ENCODE measurements at regions not wholly inside any gene's neighbourhood (a gene's known extent, or its start where the extent isn't known, plus 50 kb on each side); places are given as distances from the start of the nearest gene placed in this dataset.
A peak's percentile ranks its signal among the peaks of the same experiment; 100 is the strongest.

DNA sequence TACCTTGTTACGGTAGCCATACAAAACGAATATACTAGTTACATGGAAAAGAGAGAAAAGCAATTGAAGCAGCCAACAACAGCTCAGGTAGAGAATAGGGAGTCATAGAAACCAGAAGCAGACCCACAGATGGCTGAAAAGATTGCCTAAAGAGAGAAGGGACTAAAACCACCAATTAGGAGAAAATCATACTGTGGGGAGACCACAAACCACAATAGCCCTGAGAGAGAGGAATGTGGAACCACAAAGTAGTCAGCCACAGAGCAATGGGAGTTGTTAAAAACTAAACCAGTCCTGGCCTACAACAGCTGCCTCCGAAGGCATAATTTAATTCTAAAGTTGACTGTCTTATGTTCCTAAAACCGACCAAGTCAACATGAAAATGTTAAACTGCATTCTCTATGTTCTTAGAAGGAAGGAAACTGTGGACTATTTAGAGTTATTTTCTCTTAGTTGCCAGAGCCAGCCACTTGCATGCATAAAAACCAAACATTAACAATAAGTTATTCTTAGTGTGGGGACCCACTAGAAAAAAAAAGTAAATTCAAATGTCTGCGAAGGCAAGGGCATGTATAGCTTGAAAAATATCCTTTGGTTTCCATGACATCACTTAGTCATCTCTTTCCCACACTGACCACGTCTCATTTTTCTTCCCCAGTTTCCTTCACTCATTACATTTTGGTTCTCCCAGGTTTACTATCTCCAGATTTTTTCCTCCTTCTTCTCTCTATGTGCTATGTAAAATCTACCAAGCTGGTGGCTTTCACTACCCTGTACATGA, 398.1 kb downstream of the NOVA1 start:
- no peak for DNase-seq

DNA sequence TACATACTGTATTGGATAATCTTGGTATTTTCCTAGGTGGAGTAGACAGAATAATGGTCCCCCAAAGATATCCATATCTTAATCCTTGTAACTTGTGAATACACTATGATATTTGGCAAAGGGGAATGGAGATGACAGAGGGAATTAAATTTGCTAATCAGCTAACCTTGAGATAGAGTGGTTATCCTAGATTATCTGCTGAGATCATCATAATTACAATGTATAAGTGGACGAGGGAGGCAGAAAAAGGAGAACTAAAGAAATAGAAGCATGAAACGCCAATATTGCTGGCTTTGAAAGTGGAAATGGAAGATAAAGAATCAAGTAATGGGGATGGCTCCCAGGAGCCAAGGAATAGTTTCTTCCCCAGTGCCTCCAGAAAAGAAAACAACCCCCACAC, 398.7 kb downstream of the NOVA1 start:
- no peak for DNase-seq

DNA sequence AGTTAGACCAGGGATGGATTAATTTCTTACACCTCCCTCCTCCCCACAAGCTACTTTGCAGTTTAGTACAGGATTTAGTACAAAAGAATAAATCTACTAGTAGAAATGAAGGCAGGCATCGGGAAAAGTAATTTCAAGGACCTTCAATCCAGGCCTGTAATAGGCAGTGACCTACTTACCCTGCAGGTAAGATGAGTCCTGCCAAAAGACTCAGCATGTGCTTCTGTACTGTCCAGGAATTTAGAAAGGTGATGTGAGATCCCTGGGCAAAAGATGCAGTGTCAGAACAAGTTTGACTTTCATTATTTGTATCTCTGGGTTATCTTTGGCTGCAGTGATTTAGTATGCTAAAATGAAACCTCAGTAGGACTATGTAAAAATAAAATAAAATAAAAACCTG, 403.0 kb downstream of the NOVA1 start:
- no peak for DNase-seq

DNA sequence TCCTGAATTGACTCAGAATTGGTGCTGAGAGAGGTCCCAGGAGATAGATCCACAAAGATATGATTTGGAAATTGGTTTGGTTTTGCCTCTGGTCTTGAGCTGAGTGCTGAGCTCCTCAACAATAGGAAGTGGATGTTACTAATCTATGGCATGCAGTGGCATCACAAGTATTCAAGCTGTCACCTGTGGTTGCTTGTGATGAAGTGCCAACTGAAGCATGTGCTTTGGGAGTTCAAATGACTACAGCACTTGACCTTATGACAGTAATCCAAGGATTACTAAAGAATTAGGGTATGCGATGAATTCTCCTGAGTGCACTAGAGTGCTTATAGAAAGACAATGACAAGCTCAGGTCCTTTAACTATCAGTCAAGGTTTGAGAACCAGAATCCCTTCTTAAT, 406.2 kb downstream of the NOVA1 start:
- no peak for DNase-seq

GRCh38 chr14:26191123-26191522, 406.7 kb downstream of the NOVA1 start:
- no peak for DNase-seq

DNA sequence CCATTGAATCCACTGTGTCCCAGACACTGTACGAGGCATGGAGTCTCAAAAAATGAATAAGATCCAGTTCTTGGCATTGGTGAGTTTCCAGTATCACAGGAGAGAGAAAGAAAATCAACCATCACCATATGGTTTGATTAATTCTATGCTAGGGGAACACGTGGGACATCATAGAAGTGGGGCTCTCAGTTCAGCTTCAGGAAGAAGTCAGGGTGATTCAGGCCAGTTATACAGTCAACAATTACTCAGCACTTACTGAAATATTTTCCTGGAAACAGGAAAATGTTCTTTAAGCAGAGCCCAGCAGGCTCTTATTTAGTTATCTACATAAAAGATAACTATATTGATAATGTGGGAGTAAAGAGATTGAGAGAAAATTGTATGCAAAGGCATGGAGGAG, 407.2 kb downstream of the NOVA1 start:
- no peak for DNase-seq

DNA sequence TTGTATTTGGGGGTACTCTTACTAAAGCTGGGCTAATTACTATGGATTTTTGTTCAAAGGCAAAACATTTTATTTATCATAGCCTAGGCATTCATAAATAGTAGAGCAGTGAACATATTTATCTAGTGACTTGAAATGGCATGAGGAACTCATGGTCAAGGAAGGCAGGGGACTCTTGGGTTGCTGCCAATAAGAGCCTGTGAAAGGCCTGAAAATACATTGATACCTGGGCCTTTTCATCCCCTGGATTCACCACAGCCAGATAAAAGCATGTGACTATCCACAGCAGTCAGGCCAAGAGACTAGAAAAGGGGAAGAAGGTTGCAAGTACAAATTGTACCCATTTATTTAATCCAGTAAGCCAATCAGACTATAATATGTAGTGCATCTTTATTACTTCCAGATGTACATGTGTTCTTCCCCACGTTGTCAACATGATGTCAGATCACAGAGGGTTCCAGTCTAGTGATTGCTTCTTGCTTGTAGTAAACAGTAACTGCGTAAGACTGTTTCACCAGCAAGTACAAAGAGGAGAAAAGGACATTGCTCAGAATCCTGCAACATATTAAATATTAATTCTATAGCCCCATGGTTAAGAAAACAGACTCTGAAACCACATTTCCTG, 409.7 kb downstream of the NOVA1 start:
- DNase-seq = no peak

DNA sequence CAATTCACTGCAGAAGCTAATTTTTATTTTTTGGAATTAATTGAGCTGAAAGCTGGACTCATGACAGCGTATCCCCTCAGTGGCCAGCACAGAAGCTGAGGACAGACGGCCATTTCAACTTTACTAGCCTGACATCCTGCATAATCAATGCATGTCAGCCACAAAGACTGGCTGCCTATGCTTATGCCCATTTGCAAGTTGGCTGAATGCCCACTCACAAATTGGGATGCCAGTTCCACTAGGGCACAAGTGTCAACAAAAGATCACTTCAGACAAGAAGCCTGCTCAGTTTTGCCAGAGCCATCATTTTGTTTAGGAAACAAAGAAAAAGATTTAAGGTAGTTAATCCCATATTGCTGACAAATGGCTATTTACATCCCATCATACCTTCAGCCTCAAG, 417.6 kb downstream of the NOVA1 start:
- peak; percentile 35 for DNase-seq

DNA sequence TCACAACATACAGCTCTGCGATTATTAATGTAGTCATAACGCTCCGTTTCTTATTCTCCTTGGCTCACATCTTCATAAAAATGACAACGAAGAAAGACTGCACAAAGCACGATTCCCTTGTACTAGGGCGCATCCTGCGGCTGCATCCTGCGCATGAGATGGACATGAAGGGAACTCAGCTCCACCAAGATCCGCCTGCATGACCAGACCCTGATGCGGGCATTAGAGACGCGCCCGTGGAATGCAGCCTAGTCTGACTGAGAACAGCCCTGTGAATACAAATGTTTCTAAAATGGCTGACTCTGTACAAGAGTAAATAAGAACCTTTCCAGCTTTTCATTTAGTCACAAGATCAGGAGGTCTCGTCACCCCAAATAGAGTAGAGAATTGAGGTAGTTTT, 422.2 kb downstream of the NOVA1 start:
- peak; percentile 36 for DNase-seq

DNA sequence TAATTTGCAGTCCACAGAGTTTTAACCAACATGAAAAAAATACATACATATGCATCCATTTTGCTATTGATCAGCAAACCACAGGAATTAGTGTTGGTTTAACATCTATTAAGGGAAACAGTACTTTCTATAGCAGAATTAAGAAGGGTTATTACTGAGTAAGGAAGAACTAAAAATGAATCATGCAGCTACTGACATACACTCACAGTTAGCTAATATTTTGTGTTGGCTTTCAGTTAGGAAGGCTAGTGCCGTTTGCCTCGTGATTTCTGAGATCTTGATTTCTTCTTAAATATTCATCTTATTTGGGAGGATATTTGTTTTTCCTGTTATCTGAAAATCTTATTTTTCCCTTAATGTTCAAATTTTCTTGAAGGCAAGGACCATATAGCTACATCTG, 423.4 kb downstream of the NOVA1 start:
- no peak for DNase-seq

DNA sequence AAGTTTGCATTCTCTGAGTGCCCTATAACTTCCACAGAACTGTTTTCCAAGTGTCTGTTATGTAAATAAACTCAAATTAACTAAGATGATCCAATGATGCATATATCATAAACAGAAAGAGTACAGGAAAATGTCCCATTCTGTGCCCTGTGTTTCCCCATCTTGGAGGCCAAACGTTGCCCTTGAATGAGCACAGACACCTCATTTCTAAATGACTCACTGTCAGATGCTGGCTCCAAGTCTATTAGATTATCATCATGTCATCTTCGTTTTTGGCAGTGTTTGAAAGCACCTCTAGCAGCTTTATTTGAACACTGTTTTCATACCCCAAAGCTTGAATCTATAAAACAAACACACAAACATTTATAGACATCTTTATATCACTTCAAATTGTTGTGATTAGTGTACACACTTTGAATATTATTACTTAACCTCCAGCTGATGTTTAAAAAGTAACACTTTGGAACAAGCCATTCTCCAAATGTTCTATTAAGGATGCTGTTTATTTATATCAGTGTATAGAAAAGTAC, 424.2 kb downstream of the NOVA1 start:
- no peak for DNase-seq

DNA sequence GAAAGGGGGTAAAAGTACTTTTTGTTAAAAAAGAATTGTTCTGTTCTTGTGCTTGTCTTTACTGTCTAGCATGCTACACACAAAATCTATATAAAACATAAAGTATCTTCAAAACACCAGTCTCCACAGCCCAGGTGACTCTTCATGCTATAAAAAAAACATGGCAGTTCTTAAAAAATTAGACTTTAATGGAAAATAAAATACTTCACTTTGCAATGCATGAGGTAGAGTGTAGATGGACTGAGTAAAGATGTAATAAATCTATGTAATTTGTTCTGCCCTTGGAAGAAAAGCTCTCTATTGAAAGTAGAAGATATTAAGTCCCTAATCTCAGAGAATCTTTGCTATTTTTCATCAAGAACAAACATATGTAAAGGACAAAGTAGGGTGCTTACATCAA, 425.4 kb downstream of the NOVA1 start:
- DNase-seq = no peak

DNA sequence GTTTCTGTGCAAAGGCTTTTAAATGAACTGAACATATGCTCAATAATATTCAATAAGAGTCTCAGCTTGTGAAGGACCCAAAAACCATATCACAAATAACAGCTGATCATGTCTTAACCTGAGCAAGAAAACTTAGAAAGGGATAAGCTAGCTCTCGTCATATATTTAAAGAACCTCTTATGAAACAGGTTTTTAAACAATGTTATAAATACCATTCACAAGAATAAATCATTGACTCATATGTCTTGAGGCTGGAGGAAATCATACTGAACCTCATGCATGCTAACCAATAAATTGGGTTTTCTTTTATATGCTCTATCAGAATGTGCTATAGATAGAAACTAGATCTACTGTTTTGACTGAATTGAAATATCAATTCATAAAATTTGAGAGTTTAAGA, 426.9 kb downstream of the NOVA1 start:
- DNase-seq = no peak

DNA sequence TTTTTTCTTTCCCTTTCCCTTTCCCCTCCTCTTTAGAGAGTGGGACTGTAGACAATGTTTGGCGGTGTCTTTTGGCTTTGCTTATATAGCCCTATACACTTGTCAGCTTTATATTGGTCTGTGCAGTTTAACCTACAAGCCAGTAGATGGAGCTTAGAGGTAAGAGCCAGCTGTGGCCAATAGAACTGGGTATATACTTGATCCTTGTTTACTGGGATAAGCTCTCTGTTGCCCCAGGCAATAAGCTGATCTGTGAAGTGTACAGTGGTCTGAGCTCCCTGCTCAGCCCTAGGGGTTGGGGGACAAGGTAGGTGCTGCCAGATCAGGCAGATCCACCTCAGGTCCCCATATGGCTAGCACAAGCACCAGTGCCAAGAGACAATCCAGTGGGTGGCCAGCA, 434.1 kb downstream of the NOVA1 start:
- DNase-seq = peak; percentile 8

DNA sequence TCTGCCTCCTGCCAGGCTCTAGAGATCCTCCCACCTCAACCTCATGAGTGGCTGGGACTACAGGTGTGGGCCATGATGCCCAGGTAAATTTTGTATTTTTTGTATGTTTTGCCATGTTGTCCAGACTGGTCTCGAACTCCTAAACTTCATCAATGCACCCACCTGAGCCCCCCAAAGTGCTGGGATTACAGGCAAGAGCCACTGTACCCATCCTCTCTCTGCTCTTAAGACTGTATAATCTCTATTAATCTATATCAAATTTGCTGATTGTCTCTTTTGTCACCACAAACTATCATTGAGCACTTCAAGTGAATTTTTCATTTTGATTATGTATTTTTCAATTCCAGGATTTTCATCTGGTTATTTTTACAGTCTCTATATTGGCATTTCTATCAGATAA, 440.3 kb downstream of the NOVA1 start:
- DNase-seq = no peak

- peak; percentile 14 for DNase-seq
Observed at GRCh38 chr14:26143057-26143456, 454.8 kb downstream of the NOVA1 start.

- DNase-seq = no peak
Observed at GRCh38 chr14:26138764-26139445, 458.9 kb downstream of the NOVA1 start.

- no peak for DNase-seq
Observed at GRCh38 chr14:26137161-26137560, 460.7 kb downstream of the NOVA1 start.

DNA sequence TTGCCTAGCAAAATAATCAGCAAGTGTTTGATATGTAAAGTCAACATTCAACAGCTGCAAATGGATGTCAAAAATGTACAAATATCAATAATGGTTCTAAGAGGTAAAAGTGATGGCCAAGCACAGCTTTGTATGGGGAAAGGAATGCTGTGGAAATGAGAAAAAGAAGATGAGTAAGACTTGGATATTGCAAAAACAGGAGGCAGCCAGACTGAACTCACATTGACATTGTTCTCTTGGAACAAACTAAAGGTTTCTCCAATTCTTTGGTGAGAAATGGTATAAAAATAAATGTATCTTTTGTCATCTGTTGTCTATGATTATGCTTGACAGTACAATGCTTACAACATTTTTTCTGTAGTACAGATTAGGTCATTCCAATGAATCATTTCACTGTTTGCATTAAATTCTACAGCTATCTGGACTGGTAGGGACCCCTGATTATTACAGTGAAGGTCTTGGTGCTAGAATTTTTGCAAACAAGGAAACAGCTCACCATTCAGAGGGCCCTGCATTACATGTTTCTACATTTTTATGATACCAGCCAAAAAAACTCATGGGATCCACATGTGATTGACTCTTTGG, 465.7 kb downstream of the NOVA1 start:
- DNase-seq = no peak

- no peak for DNase-seq
Observed at GRCh38 chr14:26130690-26131089, 467.1 kb downstream of the NOVA1 start.

- DNase-seq = no peak
Observed at GRCh38 chr14:26128931-26129671, 468.7 kb downstream of the NOVA1 start.

DNA sequence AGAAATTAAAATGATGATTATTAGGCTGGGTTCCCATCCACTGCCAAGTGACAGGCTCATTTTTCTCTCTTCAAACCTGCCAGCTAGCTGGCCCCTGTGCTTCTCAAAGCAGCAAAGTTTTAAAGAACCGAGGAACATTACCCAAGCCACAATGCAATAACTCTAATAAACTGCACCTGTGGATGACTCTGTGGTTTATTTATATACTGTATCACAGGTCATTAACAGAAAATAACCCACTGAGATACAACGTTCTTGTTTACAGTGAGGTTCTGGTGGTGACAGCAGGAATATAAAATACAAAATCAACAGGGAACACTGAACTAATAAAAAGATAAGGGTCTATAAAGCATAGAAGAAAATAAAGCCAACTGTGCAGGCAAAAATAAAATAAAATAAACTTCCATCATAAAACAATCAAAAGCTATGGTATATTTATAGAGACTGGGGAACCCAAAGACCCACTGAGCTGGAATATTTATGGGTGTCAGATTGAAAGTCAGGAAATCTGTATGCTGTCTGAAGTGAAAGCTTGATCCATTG, 472.9 kb downstream of the NOVA1 start:
- DNase-seq = no peak

GRCh38 chr14:26123459-26123858, 474.4 kb downstream of the NOVA1 start:
- DNase-seq = no peak

All from midbrain (tissue), 1 donor.